ENCODE measurements at regions not wholly inside any gene's neighbourhood (a gene's known extent, or its start where the extent isn't known, plus 50 kb on each side); places are given as distances from the start of the nearest gene placed in this dataset.

DNA sequence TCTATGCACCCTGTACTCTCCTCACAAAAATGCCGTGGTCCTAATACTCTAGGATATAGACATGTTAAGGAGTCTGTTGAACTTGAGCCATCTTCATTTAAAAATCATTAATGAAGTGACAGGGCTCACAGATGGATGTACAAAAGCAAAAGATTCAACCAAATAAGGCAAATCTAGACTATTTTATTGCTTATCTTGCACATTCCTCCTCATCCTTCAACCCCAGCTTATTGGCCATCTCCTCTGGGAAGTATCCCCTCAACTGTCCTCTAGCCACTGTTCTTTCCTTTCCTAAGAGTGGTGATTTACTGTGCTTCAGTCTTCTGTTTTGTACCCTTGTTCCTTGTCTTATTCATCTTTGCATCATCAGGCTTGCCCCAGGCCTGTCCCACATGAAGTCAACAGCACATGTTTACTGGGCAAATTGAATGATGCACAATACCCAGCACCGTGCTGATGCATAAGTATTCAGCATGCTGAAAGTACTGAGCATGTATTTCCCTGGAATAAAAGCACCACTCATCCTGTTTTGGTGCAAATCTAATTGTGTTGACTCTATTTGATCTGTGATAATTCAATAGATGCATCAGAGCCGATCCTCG is 287.3 kb upstream of the CLNK start:
- no peak for FAIRE-seq
- no peak for DNase-seq (ENCODE audit: insufficient read length, low spot score)
- no peak for TF ChIP-seq POLR2A (IDR thresholded peaks at IDR 0.05; ENCODE audit: low read depth, low read length)

DNA sequence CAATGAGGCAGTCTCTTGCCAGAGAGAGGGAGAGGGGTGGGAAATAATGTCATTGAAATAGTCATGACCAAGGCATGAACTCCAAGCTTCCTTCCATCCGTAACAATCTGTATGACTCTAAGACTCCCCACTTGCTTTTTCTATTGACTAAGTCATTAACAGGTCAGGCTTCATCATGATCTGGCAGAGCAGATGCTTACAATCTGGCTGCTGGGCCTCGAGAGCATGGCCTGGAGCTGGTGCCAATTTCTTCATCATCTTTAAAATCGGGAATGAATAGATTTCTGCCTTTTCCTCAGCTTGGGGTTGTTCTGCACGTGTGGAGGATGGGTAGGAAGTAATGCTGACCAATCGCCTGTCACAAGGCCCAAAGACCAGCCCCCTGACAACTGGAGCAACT is 280.6 kb upstream of the CLNK start:
- no peak for DNase-seq (ENCODE audit: insufficient read length, low spot score)
- TF ChIP-seq POLR2A (IDR thresholded peaks at IDR 0.05; ENCODE audit: low read depth, low read length): no peak
- FAIRE-seq: no peak

DNA sequence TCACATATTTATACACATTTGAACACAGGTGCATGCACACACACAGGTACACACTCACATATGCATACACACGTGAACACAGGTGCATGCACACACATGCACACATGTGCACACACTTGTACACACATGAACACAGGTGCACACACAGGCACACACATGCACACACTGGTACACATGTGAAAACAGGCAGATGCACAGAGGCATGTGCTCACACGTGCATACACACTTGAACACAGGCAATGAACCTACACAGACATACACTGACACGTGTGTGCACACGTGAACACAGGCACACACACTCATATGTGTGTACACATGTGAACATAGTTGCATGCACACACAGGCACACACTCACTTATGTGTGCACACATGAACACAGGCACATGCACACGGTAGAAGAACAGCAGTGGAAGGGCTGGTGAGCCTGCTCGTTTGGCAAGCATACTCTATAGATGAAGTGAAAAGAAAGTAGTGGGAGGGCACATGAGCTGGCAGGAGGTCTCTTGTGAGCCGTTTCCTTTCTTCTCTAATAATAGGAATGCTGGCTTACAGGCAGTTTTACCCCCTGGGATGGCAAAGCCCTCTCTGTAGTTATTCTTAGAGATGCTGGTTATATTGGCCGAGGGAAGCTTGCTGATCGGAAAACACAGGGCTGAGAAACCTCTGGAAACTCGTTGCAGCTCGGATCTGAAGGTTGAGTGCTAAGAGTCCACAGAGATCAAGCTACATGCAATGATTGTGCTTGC is 279.6 kb upstream of the CLNK start:
- no peak for TF ChIP-seq POLR2A (IDR thresholded peaks at IDR 0.05; ENCODE audit: low read depth, low read length)
- no peak for DNase-seq (ENCODE audit: insufficient read length, low spot score)
- no peak for FAIRE-seq

DNA sequence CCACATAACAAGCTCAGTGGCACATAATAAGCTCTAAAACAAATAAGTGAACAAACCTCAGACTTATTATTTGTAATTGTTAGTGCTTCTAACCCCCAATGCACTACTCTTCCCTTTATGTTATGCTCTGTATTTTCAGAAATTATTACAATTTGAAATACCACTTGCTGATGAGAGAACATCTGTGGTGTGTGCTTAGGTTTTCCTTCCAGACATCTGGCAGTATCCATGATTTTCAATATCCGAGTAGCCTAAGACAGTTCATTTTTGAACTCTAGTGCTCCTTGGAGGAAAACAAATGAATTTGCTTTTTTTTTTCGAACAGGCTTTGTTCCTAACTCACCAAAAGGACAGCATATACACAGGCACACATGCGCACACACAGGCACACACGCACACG is 278.7 kb upstream of the CLNK start:
- no peak for TF ChIP-seq POLR2A (IDR thresholded peaks at IDR 0.05; ENCODE audit: low read depth, low read length)
- no peak for FAIRE-seq
- DNase-seq (ENCODE audit: insufficient read length, low spot score): no peak

DNA sequence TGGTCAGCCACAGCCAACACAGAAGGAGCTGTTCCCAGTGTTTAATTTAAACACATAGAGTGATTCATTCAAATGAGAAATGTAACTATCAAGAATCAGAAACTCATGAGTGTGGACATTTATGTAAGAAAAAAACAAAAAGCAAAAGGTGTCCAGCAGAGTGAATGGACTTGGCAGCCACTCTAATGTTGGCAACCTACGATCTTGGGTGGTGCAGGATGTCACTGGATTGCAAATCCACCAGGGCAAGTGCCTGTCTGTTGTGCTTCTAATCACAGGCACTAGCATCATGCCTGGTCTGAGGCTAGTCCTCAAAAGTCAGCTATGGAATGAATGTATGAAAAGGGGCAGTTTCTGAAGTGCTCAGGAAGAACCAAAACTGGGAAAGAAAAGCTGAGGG is 277.7 kb upstream of the CLNK start:
- TF ChIP-seq POLR2A (IDR thresholded peaks at IDR 0.05; ENCODE audit: low read depth, low read length): no peak
- FAIRE-seq (no peak), DNase-seq (ENCODE audit: insufficient read length, low spot score) (no peak)

DNA sequence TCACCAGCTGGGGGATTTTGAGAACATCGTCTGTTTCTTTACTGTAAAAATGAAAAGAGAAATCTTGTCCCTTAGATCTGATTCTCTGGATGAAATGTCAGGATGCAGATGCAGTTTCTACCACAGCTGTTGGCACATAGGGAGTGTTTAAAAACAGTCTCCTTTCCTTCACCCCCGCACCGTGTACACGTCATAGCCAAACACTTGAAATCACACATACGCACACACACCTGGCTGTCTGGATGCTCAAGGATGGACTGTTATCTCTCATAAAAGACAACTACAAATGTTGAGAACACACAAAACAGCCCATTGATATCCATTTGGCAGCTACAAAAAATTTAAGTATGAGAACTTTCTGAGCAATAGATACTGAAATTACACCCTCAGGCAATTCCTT is 275.8 kb upstream of the CLNK start:
- DNase-seq (ENCODE audit: insufficient read length, low spot score) (no peak), FAIRE-seq (no peak)
- no peak for TF ChIP-seq POLR2A (IDR thresholded peaks at IDR 0.05; ENCODE audit: low read depth, low read length)

DNA sequence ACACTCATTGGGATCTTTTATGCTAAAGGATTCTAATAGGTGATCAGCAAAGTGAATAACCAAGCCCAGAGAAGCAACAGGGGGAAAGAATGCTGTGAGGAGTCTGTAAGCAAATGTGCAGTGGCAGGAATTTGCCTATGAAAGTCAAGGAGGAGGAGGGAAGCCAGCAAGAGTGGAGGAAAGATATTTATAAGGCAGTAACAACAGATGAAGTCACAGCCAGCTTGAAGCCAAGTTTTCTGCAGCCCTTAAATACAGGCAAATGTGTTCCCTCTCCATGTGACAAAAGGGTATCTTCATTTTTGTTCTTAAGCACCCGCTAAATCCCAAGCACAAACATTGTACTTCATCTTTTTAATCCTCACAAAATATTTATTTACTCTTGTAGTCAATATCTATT is 275.0 kb upstream of the CLNK start:
- FAIRE-seq (no peak), DNase-seq (ENCODE audit: insufficient read length, low spot score) (no peak)
- TF ChIP-seq POLR2A (IDR thresholded peaks at IDR 0.05; ENCODE audit: low read depth, low read length): no peak

DNA sequence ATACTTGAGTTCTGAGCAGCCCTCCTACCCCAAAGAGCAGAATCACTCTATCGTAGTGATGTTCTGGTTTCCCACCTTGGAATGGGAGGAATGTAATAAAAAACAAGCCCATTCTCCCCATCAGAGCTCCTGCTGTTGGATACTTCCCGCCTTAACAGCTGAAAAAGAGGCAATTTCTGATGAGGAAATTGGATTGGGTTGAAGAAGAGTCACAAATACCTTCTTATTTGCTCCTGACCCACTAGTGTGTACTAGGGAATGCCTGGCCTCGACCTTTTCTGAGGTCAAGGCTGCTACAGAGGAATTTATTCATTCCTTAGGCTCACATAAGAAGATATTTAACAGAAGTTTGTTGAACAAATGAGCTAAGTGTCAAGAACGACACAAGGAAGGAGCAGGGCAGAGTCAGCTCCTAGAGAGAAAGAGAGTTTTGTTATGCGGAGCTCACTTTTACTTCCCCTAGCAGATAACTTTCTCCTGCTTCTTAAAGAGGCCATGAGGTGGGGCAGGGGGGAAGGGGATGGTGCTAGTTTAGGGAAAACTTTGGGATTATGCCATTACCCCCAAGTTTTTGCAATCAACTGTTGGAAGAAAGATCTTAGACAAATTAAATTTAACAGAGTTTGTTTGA is 273.8 kb upstream of the CLNK start:
- no peak for TF ChIP-seq POLR2A (IDR thresholded peaks at IDR 0.05; ENCODE audit: low read depth, low read length)
- FAIRE-seq (no peak), DNase-seq (ENCODE audit: insufficient read length, low spot score) (no peak)

DNA sequence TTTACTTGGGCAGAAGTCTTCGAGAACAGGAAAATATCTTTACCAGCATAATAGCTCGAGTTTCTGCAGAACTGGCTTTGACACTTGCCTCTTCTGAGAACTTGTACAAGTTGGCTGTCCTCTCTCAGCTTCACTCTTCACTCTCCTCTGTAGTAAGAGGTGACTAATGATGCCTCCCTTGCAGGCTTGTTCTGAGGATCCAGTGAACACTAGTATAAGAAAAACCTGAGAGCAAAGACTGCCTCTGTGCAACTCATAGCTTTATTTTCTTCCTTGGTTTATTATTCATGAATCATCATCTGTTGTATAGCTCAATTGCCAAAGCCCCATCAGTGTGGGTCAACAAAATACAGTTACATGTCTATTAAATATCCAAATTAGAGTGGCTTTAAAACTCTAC is 266.7 kb upstream of the CLNK start:
- no peak for TF ChIP-seq POLR2A (IDR thresholded peaks at IDR 0.05; ENCODE audit: low read depth, low read length)
- FAIRE-seq (no peak), DNase-seq (ENCODE audit: insufficient read length, low spot score) (no peak)

DNA sequence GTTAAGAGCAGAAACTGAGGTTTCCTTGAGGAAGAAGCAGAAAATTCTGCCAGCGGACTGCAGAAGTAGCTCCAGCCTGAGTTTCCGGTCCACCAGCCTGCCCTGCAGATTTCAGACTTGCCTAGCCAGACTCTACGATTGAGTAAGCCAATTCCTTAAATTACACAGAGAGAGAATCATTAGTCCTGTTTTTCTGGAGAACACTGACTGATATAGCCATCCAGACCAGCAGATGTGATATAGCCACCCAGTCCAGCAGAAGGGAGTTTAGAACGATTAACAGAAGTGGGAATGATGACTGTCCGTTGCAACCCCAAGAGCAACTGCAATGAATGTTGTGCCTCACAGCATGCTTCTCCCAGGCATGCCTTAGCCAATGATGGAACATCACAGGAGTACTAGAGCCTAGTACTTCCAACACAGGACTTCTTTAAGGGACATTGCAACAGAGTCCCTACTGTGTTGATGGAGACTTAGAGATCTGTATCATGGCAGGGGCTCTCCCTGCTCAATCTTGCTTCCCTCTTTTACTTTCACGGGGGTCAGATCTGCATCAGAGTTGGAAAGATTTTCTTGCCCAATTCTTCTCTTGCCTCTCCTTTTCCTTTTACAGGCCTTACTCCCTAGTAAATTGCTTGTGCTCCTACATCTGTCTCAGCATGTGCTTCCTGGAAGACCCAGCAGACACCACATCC is 264.6 kb upstream of the CLNK start:
- no peak for TF ChIP-seq POLR2A (IDR thresholded peaks at IDR 0.05; ENCODE audit: low read depth, low read length)
- FAIRE-seq (no peak), DNase-seq (ENCODE audit: insufficient read length, low spot score) (no peak)

DNA sequence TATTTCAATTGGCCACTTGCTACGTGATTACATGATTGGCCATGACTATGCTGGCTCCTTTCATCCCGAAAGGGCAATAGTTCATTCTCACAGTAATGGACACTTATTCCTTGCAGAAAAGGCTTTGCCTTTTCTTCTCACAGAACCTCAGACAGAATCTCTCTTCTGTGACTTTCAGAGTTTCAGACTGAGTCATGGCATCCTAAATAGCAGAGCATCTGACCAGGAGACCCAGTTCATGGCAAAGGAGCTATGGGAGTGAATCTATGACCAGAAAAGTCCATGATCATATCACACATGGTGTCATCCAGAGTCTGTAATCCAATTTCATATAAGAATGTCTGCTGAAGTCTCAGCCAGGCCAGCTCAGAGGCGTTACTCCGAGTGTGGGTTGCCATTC is 263.3 kb upstream of the CLNK start:
- FAIRE-seq: no peak
- no peak for DNase-seq (ENCODE audit: insufficient read length, low spot score)
- TF ChIP-seq POLR2A (IDR thresholded peaks at IDR 0.05; ENCODE audit: low read depth, low read length): no peak

DNA sequence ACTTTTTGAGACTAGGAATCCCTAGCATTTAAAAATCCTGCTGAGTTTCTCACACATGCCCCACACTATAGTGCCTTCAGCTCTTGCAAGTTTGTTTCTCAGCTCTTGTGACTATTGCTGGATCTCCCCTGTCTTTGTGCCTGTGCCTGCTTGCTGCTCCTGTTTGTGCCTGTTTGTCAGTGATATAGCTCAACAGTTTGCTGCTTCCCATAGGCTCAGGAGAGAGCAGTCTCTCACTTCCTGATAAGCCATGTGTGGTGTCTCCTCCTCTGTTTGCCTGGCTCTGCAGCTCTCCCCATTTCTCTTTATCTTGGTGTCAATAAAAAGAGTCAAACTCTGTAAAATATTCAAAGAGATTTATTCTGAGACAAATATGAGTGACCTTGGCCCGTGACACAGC is 259.8 kb upstream of the CLNK start:
- no peak for DNase-seq (ENCODE audit: insufficient read length, low spot score)
- no peak for FAIRE-seq
- no peak for TF ChIP-seq POLR2A (IDR thresholded peaks at IDR 0.05; ENCODE audit: low read depth, low read length)

DNA sequence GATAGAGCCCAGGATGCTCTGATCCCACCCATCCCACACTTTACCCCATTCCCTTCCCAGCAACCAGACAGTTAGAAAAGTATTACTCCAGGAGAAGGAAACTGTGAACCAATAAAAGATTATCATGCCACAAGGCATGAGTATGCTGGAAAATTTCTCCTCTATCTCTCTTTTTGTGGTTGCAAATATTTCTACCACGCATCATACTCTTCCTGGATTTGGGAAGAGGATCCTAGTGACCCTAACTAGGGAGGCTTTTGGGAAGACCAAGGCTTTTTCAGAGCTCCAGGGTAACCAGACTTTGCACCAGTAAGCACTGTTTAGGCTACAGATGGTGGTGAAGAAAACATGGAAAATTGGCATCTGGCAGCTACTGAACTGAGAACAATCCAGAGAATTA is 257.6 kb upstream of the CLNK start:
- DNase-seq (ENCODE audit: insufficient read length, low spot score) (no peak), FAIRE-seq (no peak)

DNA sequence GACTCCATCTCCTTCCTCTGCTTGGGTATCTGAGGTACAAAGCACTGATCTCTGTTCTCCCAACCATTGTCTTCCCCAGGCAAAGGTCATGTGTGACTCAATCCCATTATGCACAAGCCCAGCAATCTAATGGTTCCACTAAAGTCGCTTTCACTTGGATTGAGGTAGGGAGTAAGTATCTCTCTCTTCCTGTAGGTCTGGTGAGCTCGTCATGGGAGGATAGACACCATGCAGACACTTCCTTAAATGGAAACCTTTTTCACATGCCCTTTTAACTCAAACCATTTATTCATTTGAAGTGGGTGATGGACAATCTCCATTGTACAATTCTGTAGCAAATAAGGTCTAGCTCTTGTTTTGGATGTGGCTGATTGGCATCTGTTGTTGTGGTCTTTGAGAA is 245.2 kb upstream of the CLNK start:
- TF ChIP-seq POLR2A (IDR thresholded peaks at IDR 0.05; ENCODE audit: low read depth, low read length): no peak
- DNase-seq (ENCODE audit: insufficient read length, low spot score): no peak
- no peak for FAIRE-seq

More for the DNA sequence above, 257.6 kb upstream of the CLNK start:
- no peak for TF ChIP-seq POLR2A (IDR thresholded peaks at IDR 0.05; ENCODE audit: low read depth, low read length)

Data from H54 (cell line).